GM19468 (cell line): ENCODE measurements at regions not wholly inside any gene's neighbourhood (a gene's known extent, or its start where the extent isn't known, plus 50 kb on each side); places are given as distances from the start of the nearest gene placed in this dataset.

Experiments used
- ATAC-seq: cut with Tn5 transposase; IDR thresholded peaks from one replicate; pipeline ENCODE4 v1.9.1; 2021; ENCODE audit warnings: mild to moderate bottlenecking, moderate library complexity, moderate number of reproducible peaks; ENCODE audit not compliant: unreplicated experiment; ENCODE audit errors: extremely low read depth

GRCh38 chr18:37964885-37965571, 399.4 kb upstream of the CELF4 start:
- no peak for ATAC-seq

GRCh38 chr18:37963837-37964236, 398.2 kb upstream of the CELF4 start:
- no peak for ATAC-seq

GRCh38 chr18:37962316-37962966, 396.8 kb upstream of the CELF4 start:
- ATAC-seq, result no peak

- no peak for ATAC-seq
Measured at GRCh38 chr18:37958499-37958898, 392.9 kb upstream of the CELF4 start.

DNA sequence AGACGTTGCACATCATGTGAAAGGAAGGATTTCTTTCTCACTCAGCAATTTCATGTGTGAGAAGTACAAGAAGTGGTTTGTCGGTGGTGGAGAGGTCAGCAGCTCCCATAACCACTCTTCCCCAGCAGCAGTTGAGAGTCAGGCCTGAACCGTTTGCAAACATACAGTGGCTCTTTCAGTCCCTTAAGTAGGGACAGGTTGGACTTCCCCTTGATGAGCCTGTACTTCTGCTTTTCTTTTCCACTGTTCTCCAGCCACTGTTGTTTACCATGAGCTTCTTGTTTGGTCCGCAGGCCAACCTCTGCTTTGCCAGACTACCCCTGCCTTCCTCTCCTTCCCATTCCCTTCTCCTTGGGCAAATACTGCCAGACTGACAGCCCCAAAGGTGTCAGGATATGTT, 391.3 kb upstream of the CELF4 start:
- ATAC-seq, result no peak

DNA sequence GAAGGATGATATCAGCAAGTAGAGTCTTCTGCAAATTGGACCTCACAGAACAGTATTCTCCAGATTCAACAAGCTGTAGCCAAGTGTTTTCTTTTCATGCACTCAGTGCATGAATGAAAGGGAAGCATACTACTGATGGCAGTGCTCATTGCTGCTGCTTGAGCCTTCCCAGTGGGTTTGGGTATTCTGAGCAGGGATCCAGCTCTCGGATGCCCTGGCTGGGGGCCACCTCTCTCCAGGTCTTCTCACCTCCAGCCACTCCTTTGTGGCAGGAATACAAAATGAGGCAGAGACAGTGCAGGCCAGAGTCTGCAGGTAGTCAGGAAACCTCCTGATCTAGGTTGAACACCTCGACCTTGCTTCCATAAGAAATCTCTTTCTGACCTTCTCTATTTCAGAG, 390.4 kb upstream of the CELF4 start:
- no peak for ATAC-seq

DNA sequence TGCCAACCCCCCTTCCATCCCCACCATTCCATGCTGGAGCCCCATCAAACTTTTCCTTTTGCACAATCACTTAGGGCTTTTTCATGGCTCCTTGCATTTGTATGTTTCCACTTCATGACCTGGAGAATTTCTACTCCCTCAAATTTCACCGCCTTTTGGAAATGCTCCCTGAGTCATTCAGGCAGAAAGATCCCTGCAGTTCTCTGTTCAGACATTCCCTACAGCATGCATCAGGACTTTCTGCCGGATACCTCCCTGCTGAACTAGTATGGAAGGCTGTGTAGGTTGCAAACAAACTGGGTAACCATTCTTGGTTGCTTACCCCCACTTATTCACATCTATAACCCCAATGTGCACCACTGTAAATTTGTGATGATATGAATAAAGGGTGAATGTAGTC, 389.6 kb upstream of the CELF4 start:
- ATAC-seq, result no peak

DNA sequence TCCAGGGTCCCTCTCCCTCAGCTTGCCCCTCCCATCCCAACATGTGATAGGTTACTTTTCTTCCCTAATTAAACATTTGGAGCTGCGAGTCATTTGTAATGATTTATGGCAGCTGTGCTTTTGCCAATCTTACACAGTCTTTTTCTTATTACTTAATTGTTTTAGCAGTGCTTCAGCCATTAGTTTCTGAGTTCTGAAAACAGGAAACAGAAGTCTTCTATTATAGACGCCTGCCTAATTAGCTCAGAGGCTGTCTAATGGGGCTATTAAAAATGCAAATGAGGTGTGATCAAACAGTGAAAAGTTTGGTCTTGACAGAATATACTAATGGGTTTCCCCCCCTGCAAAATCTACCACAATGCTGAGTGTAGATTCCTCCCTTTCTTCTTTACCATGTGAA, 388.3 kb upstream of the CELF4 start:
- ATAC-seq, result no peak

GRCh38 chr18:37948471-37948870, 382.9 kb upstream of the CELF4 start:
- ATAC-seq, result no peak

- ATAC-seq, result no peak
Measured at GRCh38 chr18:37946324-37946723, 380.7 kb upstream of the CELF4 start.

GRCh38 chr18:37944700-37945270, 379.2 kb upstream of the CELF4 start:
- no peak for ATAC-seq

DNA sequence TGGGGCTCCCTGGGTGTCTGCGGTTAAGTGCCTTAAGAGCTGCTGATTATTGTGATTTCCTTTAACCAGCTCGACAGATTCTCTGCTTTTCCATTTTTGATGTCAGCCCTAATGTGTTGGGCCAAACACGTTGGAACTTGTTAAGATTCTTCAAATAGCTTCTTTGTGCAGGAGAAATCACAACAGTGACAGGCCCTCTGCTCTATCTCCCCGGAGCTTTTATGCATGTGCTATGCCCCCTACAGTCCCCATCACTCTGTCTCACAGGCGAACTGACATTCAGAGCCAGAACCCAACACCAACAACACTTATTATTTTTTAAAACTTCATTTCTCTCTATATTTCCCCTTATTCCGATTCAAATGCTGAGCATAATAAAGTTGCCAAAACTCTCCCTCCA, 371.7 kb upstream of the CELF4 start:
- ATAC-seq, result no peak

GRCh38 chr18:37935086-37935485, 369.5 kb upstream of the CELF4 start:
- no peak for ATAC-seq

GRCh38 chr18:37930640-37931039, 365.0 kb upstream of the CELF4 start:
- no peak for ATAC-seq

- no peak for ATAC-seq
Measured at GRCh38 chr18:37922162-37922561, 356.6 kb upstream of the CELF4 start.

DNA sequence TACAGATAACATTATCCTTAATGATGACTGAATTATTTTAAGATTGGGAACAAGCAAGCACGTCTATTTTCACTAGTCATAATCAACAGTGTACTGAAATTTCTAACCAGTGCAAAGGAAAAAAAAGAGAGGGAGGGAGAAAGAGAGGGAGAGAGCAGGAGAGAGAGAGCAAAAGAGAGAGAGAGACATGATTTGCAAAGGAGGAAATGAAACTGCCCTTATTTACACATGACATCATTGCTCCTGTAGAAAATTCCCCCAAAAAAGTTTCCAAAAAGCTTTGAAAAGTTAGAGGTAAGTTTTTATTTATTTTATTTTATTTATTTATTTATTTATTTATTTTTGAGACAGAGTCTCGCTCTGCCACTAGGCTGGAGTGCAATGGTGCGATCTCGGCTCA, 355.3 kb upstream of the CELF4 start:
- ATAC-seq, result no peak

GRCh38 chr18:37913051-37913450, 347.5 kb upstream of the CELF4 start:
- ATAC-seq, result no peak

- no peak for ATAC-seq
Measured at GRCh38 chr18:37902344-37902743, 336.7 kb upstream of the CELF4 start.

- ATAC-seq, result no peak
Measured at GRCh38 chr18:37900326-37900725, 334.7 kb upstream of the CELF4 start.

GRCh38 chr18:37889963-37890362, 324.4 kb upstream of the CELF4 start:
- ATAC-seq, result no peak

DNA sequence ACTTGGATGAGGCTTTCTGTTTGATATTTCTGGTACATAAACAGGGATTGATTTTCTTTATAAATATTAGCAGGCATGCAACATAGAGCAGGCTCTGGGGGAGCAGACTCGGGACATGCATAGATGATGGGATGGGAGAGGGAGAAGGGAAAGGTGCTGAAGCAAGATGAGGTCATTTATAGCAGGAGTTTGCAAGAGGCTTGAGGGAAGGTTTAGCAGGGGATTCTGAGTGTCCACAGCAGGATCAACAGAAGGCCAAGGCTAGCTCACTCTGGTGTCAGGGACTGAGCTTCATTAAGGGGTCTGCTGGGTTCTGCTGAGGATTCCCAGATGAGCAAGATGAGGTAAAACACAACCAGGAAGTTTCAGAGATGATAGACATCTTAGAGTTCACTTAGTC, 309.1 kb upstream of the CELF4 start:
- no peak for ATAC-seq

- no peak for ATAC-seq
Measured at GRCh38 chr18:37873416-37873815, 307.8 kb upstream of the CELF4 start.
